Fibroblast of skin of back (primary cell): ENCODE measurements at regions not wholly inside any gene's neighbourhood (a gene's known extent, or its start where the extent isn't known, plus 50 kb on each side); places are given as distances from the start of the nearest gene placed in this dataset.

Experiments
- DNase-seq: peaks from one replicate; pipeline ENCODE4 v3.0.0-alpha.2; 2013

DNA sequence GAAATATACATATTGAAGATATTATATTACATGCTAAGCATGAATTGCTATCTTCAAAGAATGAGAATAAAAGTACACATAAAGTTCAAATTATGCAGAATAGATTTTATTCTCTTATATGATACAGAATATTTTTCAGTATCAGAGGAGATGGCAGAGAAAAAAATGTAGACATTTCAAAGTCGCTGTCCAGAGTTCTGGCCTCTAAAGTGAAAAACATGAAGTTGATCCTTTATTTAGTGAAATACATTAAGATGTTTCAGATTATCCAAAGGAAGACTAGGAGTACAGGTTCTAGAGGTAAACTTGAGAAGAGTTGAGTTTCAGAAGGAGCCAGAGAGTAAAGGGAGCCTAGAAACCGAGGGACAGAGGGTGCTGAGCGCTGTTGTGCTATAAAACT, 303.6 kb downstream of the UTP18 start:
- DNase-seq, result no peak

DNA sequence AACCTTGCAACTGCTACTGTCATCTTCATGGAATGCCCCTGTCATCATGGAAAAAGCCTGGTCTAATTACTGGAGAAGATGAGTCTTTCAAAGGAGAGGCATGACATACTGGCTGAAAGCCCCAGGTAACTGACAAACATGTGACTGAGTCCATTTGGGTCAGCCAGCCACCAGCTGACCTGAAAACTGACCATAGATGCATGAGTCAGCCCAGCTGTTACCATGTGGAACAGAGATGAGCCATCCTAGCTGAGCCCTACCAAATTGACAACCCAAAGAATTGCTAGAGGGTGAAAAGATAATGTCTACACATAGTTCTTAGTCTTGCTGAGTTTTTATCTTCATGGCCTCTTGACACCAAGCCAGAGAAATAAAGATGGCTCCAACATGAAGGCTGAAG, 311.8 kb downstream of the UTP18 start:
- no peak for DNase-seq
